HCT116 (cell line): ENCODE measurements at regions not wholly inside any gene's neighbourhood (a gene's known extent, or its start where the extent isn't known, plus 50 kb on each side); places are given as distances from the start of the nearest gene placed in this dataset.

ENCODE experiments used
- ATAC-seq: fragments of 200-7000 bp; cut with Tn5 transposase; 2 replicates; pipeline ENCODE4 v1.9.1; 2020; ENCODE audit warnings: mild to moderate bottlenecking, moderate library complexity
- BruUV-seq: library from RNA; stranded (reverse); fragments of 400-500 nt; replicated peaks from 2 replicates; lab custom pipeline; 2021; lab: Mats Ljungman, UMichigan
- CTCF ChIA-PET: fragments of 300-600 bp; sonication (Branson Sonifier 250); formaldehyde crosslinking; loops from one replicate; lab custom pipeline; 2021; ENCODE audit warnings: antibody characterized with exemption; lab: Charles Lee
- POLR2A ChIA-PET: fragments of 300-600, 350-600 bp; sonication (Branson Sonifier 250); formaldehyde crosslinking; loops from one replicate; lab custom pipeline; 2021; ENCODE audit warnings: antibody characterized with exemption; lab: Charles Lee
- RAD21 ChIA-PET, 2 experiments: fragments of 300-600 bp; sonication (Branson Sonifier 250); formaldehyde crosslinking; loops; one replicate each; lab custom pipeline; 2023; ENCODE audit warnings: low total read pairs in 2 of 2; ENCODE audit not compliant: uncharacterized antibody in 2 of 2, unreplicated experiment in 2 of 2, low non-redundant PET in 1 of 2; lab: Charles Lee
- DNase-seq: peaks from one replicate; pipeline ENCODE4 v3.0.0-alpha.2; 2010; ENCODE audit warnings: low read depth, low spot score
- H2AFZ ChIP-seq: fragments of 200-600 bp; shearing (Covaris generic), sonication (generic); 2 replicates; pipeline ENCODE4 v1.6.1; 2017; ENCODE audit warnings: low read depth, mixed run types, mixed read lengths, antibody characterized with exemption, low read length; ENCODE audit not compliant: poor library complexity, severe bottlenecking
- H3K27ac ChIP-seq: 2 replicates; pipeline ENCODE4 v1.5.1; 2012; ENCODE audit warnings: low read depth, low read length
- H3K27me3 ChIP-seq: fragments of 200-600 bp; sonication (generic); 2 replicates; pipeline ENCODE4 v1.6.1; 2016; ENCODE audit warnings: mixed run types, low read length, mixed read lengths; ENCODE audit not compliant: insufficient read depth
- H3K36me3 ChIP-seq, 2 experiments: fragments of 200-500 bp in 1 of 2; fragments of 200-600 bp in 1 of 2; sonication (Bioruptor generic) in 1 of 2; sonication (generic) in 1 of 2; 2 replicates each; pipeline versions ENCODE4 v1.5.1 to v1.6.1; 2014 to 2016; ENCODE audit warnings: low read length in 2 of 2, inconsistent platforms in 1 of 2, mixed read lengths in 1 of 2, mixed run types in 1 of 2; ENCODE audit not compliant: insufficient read depth in 2 of 2, control insufficient read depth in 1 of 2
- H3K4me1 ChIP-seq, 2 experiments: fragments of 200-600 bp in 1 of 2; sonication (generic) in 1 of 2; 2 replicates each; pipeline versions ENCODE4 v1.5.1 to v1.6.1; 2012 to 2017; ENCODE audit warnings: low read length in 2 of 2, inconsistent platforms in 1 of 2, mild to moderate bottlenecking in 1 of 2, mixed read lengths in 1 of 2, mixed run types in 1 of 2, moderate library complexity in 1 of 2; ENCODE audit not compliant: insufficient read depth in 2 of 2, control insufficient read depth in 1 of 2
- H3K4me2 ChIP-seq: fragments of 200-600 bp; sonication (generic); 2 replicates; pipeline ENCODE4 v1.6.1; 2017; ENCODE audit warnings: mixed run types, low read length, mixed read lengths
- H3K4me3 ChIP-seq, 2 experiments: fragments of 200-600 bp in 1 of 2; sonication (generic) in 1 of 2; replicated peaks in 1 of 2; 2 replicates each; pipeline ENCODE4 v1.5.1; 2011 to 2016; ENCODE audit warnings: low read length in 2 of 2, control low read depth in 1 of 2, low read depth in 1 of 2, mild to moderate bottlenecking in 1 of 2, mixed read lengths in 1 of 2, mixed run types in 1 of 2
- H3K79me2 ChIP-seq: fragments of 200-600 bp; sonication (generic); 2 replicates; pipeline ENCODE4 v1.6.1; 2017; ENCODE audit warnings: mild to moderate bottlenecking, mixed run types, low read length, moderate library complexity, mixed read lengths; ENCODE audit not compliant: insufficient read depth
- H3K9ac ChIP-seq: fragments of 200-600 bp; sonication (generic); 2 replicates; pipeline ENCODE4 v1.6.1; 2016; ENCODE audit warnings: low read length, mixed read lengths
- H3K9me2 ChIP-seq: fragments of 200-600 bp; sonication (generic), shearing (Covaris generic); 2 replicates; pipeline ENCODE4 v1.6.1; 2017; ENCODE audit warnings: mixed run types, mild to moderate bottlenecking, moderate library complexity; ENCODE audit not compliant: insufficient read depth
- H3K9me3 ChIP-seq, 2 experiments: fragments of 200-500 bp in 1 of 2; fragments of 200-600 bp in 1 of 2; sonication (Bioruptor generic) in 1 of 2; sonication (generic) in 1 of 2; 2 replicates each; pipeline ENCODE4 v1.6.1; 2014 to 2017; ENCODE audit warnings: low read length in 2 of 2, mixed read lengths in 2 of 2, inconsistent platforms in 1 of 2, low read depth in 1 of 2, mild to moderate bottlenecking in 1 of 2, mixed run types in 1 of 2, moderate library complexity in 1 of 2; ENCODE audit not compliant: control insufficient read depth in 1 of 2, insufficient read depth in 1 of 2
- H4K20me1 ChIP-seq: fragments of 200-600 bp; sonication (generic), shearing (Covaris generic); 2 replicates; pipeline ENCODE4 v1.6.1; 2017; ENCODE audit warnings: mixed run types, mild to moderate bottlenecking, moderate library complexity; ENCODE audit not compliant: insufficient read depth
- CBX3 ChIP-seq: IDR thresholded peaks from 2 replicates; pipeline ENCODE4 v1.6.1; 2012; ENCODE audit warnings: low read depth
- EGR1 ChIP-seq: IDR thresholded peaks from 2 replicates; pipeline ENCODE4 v1.6.1; 2012; ENCODE audit warnings: low read depth
- ELF1 ChIP-seq: IDR thresholded peaks from 2 replicates; pipeline ENCODE4 v1.6.1; 2012; ENCODE audit warnings: low read depth, borderline replicate concordance
- EZH2 ChIP-seq: fragments of 200-600 bp; sonication (generic); IDR thresholded peaks from 2 replicates; pipeline ENCODE4 v1.6.1; 2017; ENCODE audit warnings: antibody characterized with exemption, mixed run types
- EZH2phosphoT487 ChIP-seq: fragments of 200-600 bp; IDR thresholded peaks from 2 replicates; pipeline ENCODE4 v1.6.1; 2018; ENCODE audit warnings: antibody characterized with exemption, borderline replicate concordance
- FOSL1 ChIP-seq: IDR thresholded peaks from 2 replicates; pipeline ENCODE4 v1.6.1; 2012; ENCODE audit warnings: low read depth
- POLR2AphosphoS5 ChIP-seq: IDR thresholded peaks from 2 replicates; pipeline ENCODE4 v1.6.1; 2011; ENCODE audit warnings: mild to moderate bottlenecking, low read depth, low read length, moderate library complexity
- SIN3A ChIP-seq: IDR thresholded peaks from 2 replicates; pipeline ENCODE4 v1.6.1; 2012; ENCODE audit warnings: low read depth
- SP1 ChIP-seq: IDR thresholded peaks from 2 replicates; pipeline ENCODE4 v1.6.1; 2012; ENCODE audit warnings: low read depth
- YY1 ChIP-seq: IDR thresholded peaks from 2 replicates; pipeline ENCODE4 v1.6.1; 2011; ENCODE audit warnings: low read length, low read depth, moderate library complexity, mild to moderate bottlenecking; ENCODE audit not compliant: insufficient replicate concordance; ENCODE audit errors: extremely low read depth
- ZFX ChIP-seq: fragments of 450-650 bp; IDR thresholded peaks from 2 replicates; pipeline ENCODE4 v1.6.1; 2017
- ZNF274 ChIP-seq: fragments of 200-500 bp; sonication (Bioruptor generic); IDR thresholded peaks from 2 replicates; pipeline ENCODE4 v1.6.1; 2014; ENCODE audit warnings: mild to moderate bottlenecking, low read depth, low read length, inconsistent platforms
- intact Hi-C: fragments of 100-400 bp; cut with micrococcal nuclease; formaldehyde crosslinking; loops from 2 replicates; pipeline ENCODE4 v1.10.0; 2022
- TF ChIP-seq, protein P1 (sequence below), 3 experiments: fragments of 200-600 bp in 1 of 3; sonication (generic) in 1 of 3; IDR thresholded peaks in 2 of 3; conservative IDR thresholded peaks in 1 of 3; 2 replicates each; pipeline ENCODE4 v1.5.1; 2012 to 2017; ENCODE audit warnings: low read depth in 2 of 3, low read length in 2 of 3, antibody characterized with exemption in 1 of 3, borderline replicate concordance in 1 of 3, control low read depth in 1 of 3, mild to moderate bottlenecking in 1 of 3, mixed read lengths in 1 of 3, mixed run types in 1 of 3, moderate library complexity in 1 of 3; ENCODE audit not compliant: insufficient read depth in 1 of 3
- TF ChIP-seq, protein P2 (sequence below): IDR thresholded peaks from 2 replicates; pipeline ENCODE4 v1.6.1; 2012
- TF ChIP-seq, protein P3 (sequence below): IDR thresholded peaks from 2 replicates; pipeline ENCODE4 v1.6.1; 2012; ENCODE audit warnings: low read depth
- TF ChIP-seq, protein P4 (sequence below): IDR thresholded peaks from 2 replicates; pipeline ENCODE4 v1.6.1; 2011; ENCODE audit warnings: mild to moderate bottlenecking, low read length, moderate library complexity; ENCODE audit not compliant: insufficient replicate concordance; ENCODE audit errors: extremely low read depth

DNA sequence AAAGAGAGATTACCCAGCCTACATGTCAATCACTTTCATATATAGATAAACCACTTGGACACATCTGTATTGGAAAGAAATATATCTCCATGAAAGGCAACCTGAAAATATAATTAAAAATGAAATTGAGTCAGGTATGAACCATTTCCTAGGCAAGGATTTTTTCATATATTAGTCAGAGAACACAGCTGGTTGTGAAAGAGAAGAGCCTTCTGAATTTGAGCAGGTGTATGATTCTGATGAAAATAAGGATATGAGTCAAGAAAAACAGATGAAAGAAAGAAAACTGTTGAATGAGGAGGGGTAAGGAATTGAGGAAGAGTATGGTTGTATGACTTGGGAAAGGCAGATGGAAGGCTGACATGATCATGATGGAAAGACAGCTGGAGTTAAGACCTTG lies 441.1 kb downstream of the HAO1 start (continued):
- TF ChIP-seq, protein P1, sequence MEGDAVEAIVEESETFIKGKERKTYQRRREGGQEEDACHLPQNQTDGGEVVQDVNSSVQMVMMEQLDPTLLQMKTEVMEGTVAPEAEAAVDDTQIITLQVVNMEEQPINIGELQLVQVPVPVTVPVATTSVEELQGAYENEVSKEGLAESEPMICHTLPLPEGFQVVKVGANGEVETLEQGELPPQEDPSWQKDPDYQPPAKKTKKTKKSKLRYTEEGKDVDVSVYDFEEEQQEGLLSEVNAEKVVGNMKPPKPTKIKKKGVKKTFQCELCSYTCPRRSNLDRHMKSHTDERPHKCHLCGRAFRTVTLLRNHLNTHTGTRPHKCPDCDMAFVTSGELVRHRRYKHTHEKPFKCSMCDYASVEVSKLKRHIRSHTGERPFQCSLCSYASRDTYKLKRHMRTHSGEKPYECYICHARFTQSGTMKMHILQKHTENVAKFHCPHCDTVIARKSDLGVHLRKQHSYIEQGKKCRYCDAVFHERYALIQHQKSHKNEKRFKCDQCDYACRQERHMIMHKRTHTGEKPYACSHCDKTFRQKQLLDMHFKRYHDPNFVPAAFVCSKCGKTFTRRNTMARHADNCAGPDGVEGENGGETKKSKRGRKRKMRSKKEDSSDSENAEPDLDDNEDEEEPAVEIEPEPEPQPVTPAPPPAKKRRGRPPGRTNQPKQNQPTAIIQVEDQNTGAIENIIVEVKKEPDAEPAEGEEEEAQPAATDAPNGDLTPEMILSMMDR (IDR thresholded peaks at IDR 0.05 in 2 of 3, conservative IDR thresholded peaks at IDR 0.05 in 1 of 3; ENCODE audit: borderline replicate concordance in 1 of 3, insufficient read depth in 1 of 3, low read depth in 2 of 3, low read length in 2 of 3) = no peak

DNA sequence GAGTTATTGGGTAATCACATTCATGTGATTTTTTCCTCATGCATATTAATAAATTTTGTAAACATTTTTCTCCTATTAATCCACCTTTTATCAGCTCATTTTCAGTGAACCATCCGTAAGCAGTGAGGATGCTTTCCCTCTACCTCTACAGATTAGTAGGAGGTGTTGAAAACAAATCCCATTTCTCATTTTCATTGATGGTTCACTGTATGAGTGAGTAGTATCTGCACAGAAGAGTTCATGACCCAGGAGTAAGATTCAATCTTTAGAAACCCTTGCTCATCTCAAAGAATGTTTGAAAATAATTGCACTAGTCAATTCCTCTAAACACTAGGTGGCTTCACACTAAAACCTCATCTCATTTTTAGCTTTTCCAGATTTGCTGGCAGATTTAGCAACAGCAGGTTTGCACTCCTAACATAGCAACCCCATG lies 440.0 kb downstream of the HAO1 start:
- DNase-seq (no peak), ATAC-seq (no peak)
- Histone ChIP-seq H2AFZ (no peak overlapping the region), H3K9ac (no peak overlapping the region)
- RAD21 ChIA-PET = no interaction called here
- TF ChIP-seq, protein P2, sequence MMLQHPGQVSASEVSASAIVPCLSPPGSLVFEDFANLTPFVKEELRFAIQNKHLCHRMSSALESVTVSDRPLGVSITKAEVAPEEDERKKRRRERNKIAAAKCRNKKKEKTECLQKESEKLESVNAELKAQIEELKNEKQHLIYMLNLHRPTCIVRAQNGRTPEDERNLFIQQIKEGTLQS = no peak
- no peak for TF ChIP-seq YY1
- no peak for TF ChIP-seq EZH2
- TF ChIP-seq SP1 = no peak
- TF ChIP-seq ZFX = no peak
- no peak for TF ChIP-seq POLR2AphosphoS5
- TF ChIP-seq, protein P3, sequence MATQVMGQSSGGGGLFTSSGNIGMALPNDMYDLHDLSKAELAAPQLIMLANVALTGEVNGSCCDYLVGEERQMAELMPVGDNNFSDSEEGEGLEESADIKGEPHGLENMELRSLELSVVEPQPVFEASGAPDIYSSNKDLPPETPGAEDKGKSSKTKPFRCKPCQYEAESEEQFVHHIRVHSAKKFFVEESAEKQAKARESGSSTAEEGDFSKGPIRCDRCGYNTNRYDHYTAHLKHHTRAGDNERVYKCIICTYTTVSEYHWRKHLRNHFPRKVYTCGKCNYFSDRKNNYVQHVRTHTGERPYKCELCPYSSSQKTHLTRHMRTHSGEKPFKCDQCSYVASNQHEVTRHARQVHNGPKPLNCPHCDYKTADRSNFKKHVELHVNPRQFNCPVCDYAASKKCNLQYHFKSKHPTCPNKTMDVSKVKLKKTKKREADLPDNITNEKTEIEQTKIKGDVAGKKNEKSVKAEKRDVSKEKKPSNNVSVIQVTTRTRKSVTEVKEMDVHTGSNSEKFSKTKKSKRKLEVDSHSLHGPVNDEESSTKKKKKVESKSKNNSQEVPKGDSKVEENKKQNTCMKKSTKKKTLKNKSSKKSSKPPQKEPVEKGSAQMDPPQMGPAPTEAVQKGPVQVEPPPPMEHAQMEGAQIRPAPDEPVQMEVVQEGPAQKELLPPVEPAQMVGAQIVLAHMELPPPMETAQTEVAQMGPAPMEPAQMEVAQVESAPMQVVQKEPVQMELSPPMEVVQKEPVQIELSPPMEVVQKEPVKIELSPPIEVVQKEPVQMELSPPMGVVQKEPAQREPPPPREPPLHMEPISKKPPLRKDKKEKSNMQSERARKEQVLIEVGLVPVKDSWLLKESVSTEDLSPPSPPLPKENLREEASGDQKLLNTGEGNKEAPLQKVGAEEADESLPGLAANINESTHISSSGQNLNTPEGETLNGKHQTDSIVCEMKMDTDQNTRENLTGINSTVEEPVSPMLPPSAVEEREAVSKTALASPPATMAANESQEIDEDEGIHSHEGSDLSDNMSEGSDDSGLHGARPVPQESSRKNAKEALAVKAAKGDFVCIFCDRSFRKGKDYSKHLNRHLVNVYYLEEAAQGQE = no peak
- TF ChIP-seq CBX3 = no peak
- TF ChIP-seq SIN3A = no peak
- TF ChIP-seq, protein P4, sequence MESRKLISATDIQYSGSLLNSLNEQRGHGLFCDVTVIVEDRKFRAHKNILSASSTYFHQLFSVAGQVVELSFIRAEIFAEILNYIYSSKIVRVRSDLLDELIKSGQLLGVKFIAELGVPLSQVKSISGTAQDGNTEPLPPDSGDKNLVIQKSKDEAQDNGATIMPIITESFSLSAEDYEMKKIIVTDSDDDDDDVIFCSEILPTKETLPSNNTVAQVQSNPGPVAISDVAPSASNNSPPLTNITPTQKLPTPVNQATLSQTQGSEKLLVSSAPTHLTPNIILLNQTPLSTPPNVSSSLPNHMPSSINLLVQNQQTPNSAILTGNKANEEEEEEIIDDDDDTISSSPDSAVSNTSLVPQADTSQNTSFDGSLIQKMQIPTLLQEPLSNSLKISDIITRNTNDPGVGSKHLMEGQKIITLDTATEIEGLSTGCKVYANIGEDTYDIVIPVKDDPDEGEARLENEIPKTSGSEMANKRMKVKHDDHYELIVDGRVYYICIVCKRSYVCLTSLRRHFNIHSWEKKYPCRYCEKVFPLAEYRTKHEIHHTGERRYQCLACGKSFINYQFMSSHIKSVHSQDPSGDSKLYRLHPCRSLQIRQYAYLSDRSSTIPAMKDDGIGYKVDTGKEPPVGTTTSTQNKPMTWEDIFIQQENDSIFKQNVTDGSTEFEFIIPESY = no peak
- TF ChIP-seq ZNF274 = no peak
- no peak for TF ChIP-seq FOSL1
- TF ChIP-seq EZH2phosphoT487 = no peak
- no peak for TF ChIP-seq EGR1
- no peak for TF ChIP-seq ELF1
- TF ChIP-seq, all 23 proteins: peak for 0
- peaks cover 0 to 14% of the 10 kb centered on the region in 2 experiments; a peak in 1 of 4 replicates for H3K9me3 ChIP-seq
- no peaks in the 10 kb centered on the region for H3K27me3 ChIP-seq
- no peaks in the 10 kb centered on the region for H4K20me1 ChIP-seq
- no peaks in the 10 kb centered on the region for H3K79me2 ChIP-seq
- ChIA-PET CTCF (no interaction called here), POLR2A (no interaction called here)
- H3K4me2 ChIP-seq = no peak overlapping the region
- no peaks in the 10 kb centered on the region for H3K36me3 ChIP-seq
- BruUV-seq = no TSS peak
- H3K9me2 ChIP-seq = no peaks in the 10 kb centered on the region
- intact Hi-C loops = no loop called here
- H3K4me3 ChIP-seq = no peak overlapping the region
- H3K27ac ChIP-seq = no peak overlapping the region
- H3K4me1 ChIP-seq = no peaks in the 10 kb centered on the region
